Suprapubic skin (tissue), 3 donors: ENCODE measurements at regions not wholly inside any gene's neighbourhood (a gene's known extent, or its start where the extent isn't known, plus 50 kb on each side); places are given as distances from the start of the nearest gene placed in this dataset.

Experiments used
- CTCF ChIP-seq, 2 donors: fragments of 200-600 bp in 1 of 2; fragments of 450-650 bp in 1 of 2; sonication (generic) in 1 of 2; IDR thresholded peaks; one replicate each; pipeline ENCODE4 v1.5.1; 2016 to 2019; ENCODE audit warnings: antibody characterized with exemption in 2 of 2, mild to moderate bottlenecking in 1 of 2, moderate library complexity in 1 of 2
- EP300 ChIP-seq: sonication (generic); formaldehyde crosslinking; IDR thresholded peaks from one replicate; pipeline ENCODE4 v1.6.1; 2017; ENCODE audit warnings: antibody characterized with exemption

- TF ChIP-seq CTCF (IDR thresholded peaks at IDR 0.05) (no peak), EP300 (no peak)
These were observed 317.7 kb downstream of the GLRX3 start for GRCh38 chr10:130453721-130454542.
